Nephron (organoid): ENCODE measurements at regions not wholly inside any gene's neighbourhood (a gene's known extent, or its start where the extent isn't known, plus 50 kb on each side); places are given as distances from the start of the nearest gene placed in this dataset.
"Not testable (repeated sequence)": the region's sequence is repeated elsewhere in the genome, so short reads cannot be mapped to it uniquely, and the experiment has no call there.

Experiments used
- H3K27ac Mint-ChIP-seq, 3 experiments: 2 replicates each; pipeline ENCODE4 v1.8.0; 2020; ENCODE audit warnings: mixed read lengths in 3 of 3, mild to moderate bottlenecking in 2 of 3, moderate library complexity in 1 of 3
- H3K27me3 Mint-ChIP-seq: 2 replicates; pipeline ENCODE4 v1.8.0; 2021; ENCODE audit warnings: low read depth, mild to moderate bottlenecking, moderate library complexity, mixed read lengths
- H3K36me3 Mint-ChIP-seq: 2 replicates; pipeline ENCODE4 v1.8.0; 2020; ENCODE audit warnings: low read depth, mixed read lengths
- H3K4me1 Mint-ChIP-seq: 2 replicates; pipeline ENCODE4 v1.8.0; 2020; ENCODE audit warnings: mixed read lengths
- H3K4me3 Mint-ChIP-seq, 3 experiments: 2 replicates each; pipeline ENCODE4 v1.8.0; 2020; ENCODE audit warnings: mild to moderate bottlenecking in 3 of 3, mixed read lengths in 3 of 3, moderate library complexity in 2 of 3
- H3K9me3 Mint-ChIP-seq: 2 replicates; pipeline ENCODE4 v1.8.0; 2020; ENCODE audit warnings: mixed read lengths
- CTCF ChIP-seq, 3 experiments: fragments of 200-600 bp; sonication (generic); IDR thresholded peaks; one replicate each; pipeline ENCODE4 v1.5.0; 2021; ENCODE audit warnings: antibody characterized with exemption in 3 of 3; ENCODE audit not compliant: unreplicated experiment in 3 of 3

GRCh38 chr11:87535513-87535912 lies 497.8 kb downstream of the TMEM135 start:
- no peak overlapping the region for H3K4me3 Mint-ChIP-seq
- H3K27me3 Mint-ChIP-seq = no peaks in the 10 kb centered on the region
- H3K36me3 Mint-ChIP-seq = no peaks in the 10 kb centered on the region
- H3K4me1 Mint-ChIP-seq = no peaks in the 10 kb centered on the region
- H3K9me3 Mint-ChIP-seq = peaks cover 3% of the 10 kb centered on the region
- H3K27ac Mint-ChIP-seq = no peak overlapping the region
- no peak for TF ChIP-seq CTCF (IDR thresholded peaks at IDR 0.05; ENCODE audit: unreplicated experiment in 3 of 3)

- not testable (repeated sequence) for H3K4me3 Mint-ChIP-seq, H3K36me3 Mint-ChIP-seq, H3K27me3 Mint-ChIP-seq, H3K27ac Mint-ChIP-seq, H3K9me3 Mint-ChIP-seq, H3K4me1 Mint-ChIP-seq
Measured at GRCh38 chr11:87531835-87532234, 494.1 kb downstream of the TMEM135 start.

- Mint-ChIP-seq H3K9me3 (no peaks in the 10 kb centered on the region), H3K27ac (no peak overlapping the region), H3K4me3 (no peak overlapping the region), H3K4me1 (no peaks in the 10 kb centered on the region), H3K27me3 (no peaks in the 10 kb centered on the region), H3K36me3 (no peaks in the 10 kb centered on the region)
- TF ChIP-seq CTCF (IDR thresholded peaks at IDR 0.05; ENCODE audit: unreplicated experiment in 3 of 3) = no peak
Measured at GRCh38 chr11:87529486-87529885, 491.8 kb downstream of the TMEM135 start.

- Mint-ChIP-seq H3K9me3 (no peaks in the 10 kb centered on the region), H3K4me1 (no peaks in the 10 kb centered on the region), H3K36me3 (no peaks in the 10 kb centered on the region), H3K4me3 (no peak overlapping the region), H3K27ac (no peak overlapping the region), H3K27me3 (no peaks in the 10 kb centered on the region)
- no peak for TF ChIP-seq CTCF (IDR thresholded peaks at IDR 0.05; ENCODE audit: unreplicated experiment in 3 of 3)
Measured at GRCh38 chr11:87528752-87529151, 491.0 kb downstream of the TMEM135 start.

- TF ChIP-seq CTCF (IDR thresholded peaks at IDR 0.05; ENCODE audit: unreplicated experiment in 3 of 3) = no peak
- H3K36me3 Mint-ChIP-seq = no peaks in the 10 kb centered on the region
Measured at GRCh38 chr11:87523276-87523675, 485.5 kb downstream of the TMEM135 start.

GRCh38 chr11:87518266-87518665 lies 480.5 kb downstream of the TMEM135 start:
- Mint-ChIP-seq H3K9me3 (no peaks in the 10 kb centered on the region), H3K27me3 (no peaks in the 10 kb centered on the region), H3K27ac (no peak overlapping the region), H3K4me1 (no peaks in the 10 kb centered on the region), H3K36me3 (no peaks in the 10 kb centered on the region), H3K4me3 (no peak overlapping the region)
- TF ChIP-seq CTCF (IDR thresholded peaks at IDR 0.05; ENCODE audit: unreplicated experiment in 3 of 3) = no peak

More at GRCh38 chr11:87523276-87523675, 485.5 kb downstream of the TMEM135 start:
- no peak overlapping the region for H3K4me3 Mint-ChIP-seq
- no peak overlapping the region for H3K27ac Mint-ChIP-seq
- H3K27me3 Mint-ChIP-seq = no peaks in the 10 kb centered on the region
- H3K9me3 Mint-ChIP-seq = no peaks in the 10 kb centered on the region
- no peaks in the 10 kb centered on the region for H3K4me1 Mint-ChIP-seq
